ENCODE measurements at regions not wholly inside any gene's neighbourhood (a gene's known extent, or its start where the extent isn't known, plus 50 kb on each side); places are given as distances from the start of the nearest gene placed in this dataset.

- no peak for DNase-seq (ENCODE audit: low spot score)
- no peak for TF ChIP-seq CTCF (conservative IDR thresholded peaks at IDR 0.05; ENCODE audit: low read depth)
- ChIA-PET CTCF (interaction anchor here (0.6 kb wide), 1 partner anchor 118 kb away, joined by 3 read pairs; no protein-coding TSS in a partner anchor), POLR2A (ENCODE audit: low non-redundant PET) (no interaction called here)
- no peak overlapping the region for H3K27ac ChIP-seq
Measured at GRCh38 chr2:18402831-18403230, 157.6 kb downstream of the RDH14 start.

- POLR2A ChIA-PET (ENCODE audit: low non-redundant PET) = no interaction called here
- DNase-seq (ENCODE audit: low spot score) = no peak
Measured at GRCh38 chr2:18401471-18401870, 159.0 kb downstream of the RDH14 start.

GRCh38 chr2:18399601-18400000 is 160.9 kb downstream of the RDH14 start:
- TF ChIP-seq CTCF (conservative IDR thresholded peaks at IDR 0.05; ENCODE audit: low read depth) = no peak
- no peak overlapping the region for H3K27ac ChIP-seq
- ChIA-PET CTCF (no interaction called here), POLR2A (ENCODE audit: low non-redundant PET) (no interaction called here)
- DNase-seq (ENCODE audit: low spot score) = no peak

More at GRCh38 chr2:18401471-18401870, 159.0 kb downstream of the RDH14 start:
- no peak for TF ChIP-seq CTCF (conservative IDR thresholded peaks at IDR 0.05; ENCODE audit: low read depth)
- CTCF ChIA-PET = no interaction called here
- H3K27ac ChIP-seq = no peak overlapping the region

GRCh38 chr2:18398833-18399232 is 161.6 kb downstream of the RDH14 start:
- ChIA-PET CTCF (no interaction called here), POLR2A (ENCODE audit: low non-redundant PET) (no interaction called here)
- no peak for TF ChIP-seq CTCF (conservative IDR thresholded peaks at IDR 0.05; ENCODE audit: low read depth)
- DNase-seq (ENCODE audit: low spot score) = no peak
- H3K27ac ChIP-seq = no peak overlapping the region

- no peak for DNase-seq (ENCODE audit: low spot score)
- ChIA-PET POLR2A (ENCODE audit: low non-redundant PET) (no interaction called here), CTCF (no interaction called here)
- no peak overlapping the region for H3K27ac ChIP-seq
- no peak for TF ChIP-seq CTCF (conservative IDR thresholded peaks at IDR 0.05; ENCODE audit: low read depth)
Measured at GRCh38 chr2:18396329-18397010, 164.0 kb downstream of the RDH14 start.

- no peak for DNase-seq (ENCODE audit: low spot score)
- CTCF ChIA-PET = interaction anchor here (0.6 kb wide), 1 partner anchor 1494 kb away, joined by 3 read pairs; no protein-coding TSS in a partner anchor
- no peak overlapping the region for H3K27ac ChIP-seq
- no peak for TF ChIP-seq CTCF (conservative IDR thresholded peaks at IDR 0.05; ENCODE audit: low read depth)
- POLR2A ChIA-PET (ENCODE audit: low non-redundant PET) = no interaction called here
Measured at GRCh38 chr2:18395555-18395954, 164.9 kb downstream of the RDH14 start.
